ENCODE measurements at regions not wholly inside any gene's neighbourhood (a gene's known extent, or its start where the extent isn't known, plus 50 kb on each side); places are given as distances from the start of the nearest gene placed in this dataset.
"Not testable (repeated sequence)": the region's sequence is repeated elsewhere in the genome, so short reads cannot be mapped to it uniquely, and the experiment has no call there.

- Mint-ChIP-seq H3K9me3 (no peaks in the 10 kb centered on the region), H3K4me1 (no peaks in the 10 kb centered on the region), H3K4me3 (no peak overlapping the region), H3K27ac (no peak overlapping the region), H3K27me3 (no peaks in the 10 kb centered on the region), H3K36me3 (no peaks in the 10 kb centered on the region)
- no peak for ATAC-seq
Measured at GRCh38 chr4:153922148-153922547, 133.3 kb upstream of the SFRP2 start.

GRCh38 chr4:153919667-153920066 is 130.8 kb upstream of the SFRP2 start:
- no peak for ATAC-seq
- no peaks in the 10 kb centered on the region for H3K9me3 Mint-ChIP-seq
- no peaks in the 10 kb centered on the region for H3K36me3 Mint-ChIP-seq
- no peaks in the 10 kb centered on the region for H3K27me3 Mint-ChIP-seq
- H3K27ac Mint-ChIP-seq = no peak overlapping the region
- no peak overlapping the region for H3K4me3 Mint-ChIP-seq
- no peaks in the 10 kb centered on the region for H3K4me1 Mint-ChIP-seq

DNA sequence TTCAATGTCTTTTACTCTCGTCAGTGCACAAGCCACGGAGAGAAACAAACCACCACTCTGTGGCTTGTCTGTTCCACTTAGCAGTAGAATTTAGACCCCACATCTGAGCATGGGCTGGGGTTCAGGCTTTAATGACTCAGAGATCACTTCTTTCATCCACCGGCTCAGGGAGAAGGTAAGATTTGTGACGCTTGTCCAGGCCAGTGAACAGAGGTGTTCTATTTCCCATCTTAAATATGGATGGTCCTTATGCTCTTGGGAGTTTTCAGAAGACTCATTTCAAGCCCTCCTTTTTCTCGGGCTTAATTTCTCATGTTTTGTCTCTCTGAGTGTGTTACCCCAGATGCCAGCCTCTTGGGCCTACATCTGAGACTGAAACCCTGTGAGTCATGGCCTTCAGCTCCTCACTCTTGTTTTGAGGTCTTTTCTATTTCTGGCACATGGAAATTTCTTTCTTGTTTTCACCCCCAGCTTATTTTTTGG is 127.4 kb upstream of the SFRP2 start:
- Mint-ChIP-seq H3K4me1 (no peaks in the 10 kb centered on the region), H3K27ac (no peak overlapping the region)
- peak; percentile 86 for ATAC-seq

DNA sequence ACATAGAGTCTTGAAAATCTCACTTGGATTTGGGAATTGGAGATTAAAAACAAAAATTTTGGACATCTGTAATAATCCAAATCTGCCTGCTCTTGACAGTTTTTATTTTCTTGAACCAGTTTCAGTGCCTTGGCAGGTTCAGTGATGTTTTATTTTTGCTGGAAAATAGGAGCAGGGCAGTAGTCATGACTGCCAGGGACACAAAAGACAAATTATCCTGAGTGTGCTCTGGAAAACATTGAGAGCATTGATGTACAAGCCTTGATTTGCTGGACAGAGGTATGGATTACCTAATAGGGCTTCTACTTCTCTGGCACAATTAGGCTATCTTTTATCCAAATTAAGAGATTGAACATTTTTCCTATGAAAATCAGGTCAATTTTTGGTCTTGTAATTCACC is 123.4 kb upstream of the SFRP2 start:
- Mint-ChIP-seq H3K36me3 (no peaks in the 10 kb centered on the region), H3K9me3 (no peaks in the 10 kb centered on the region), H3K4me1 (no peaks in the 10 kb centered on the region), H3K27me3 (peaks cover 17% of the 10 kb centered on the region), H3K27ac (no peak overlapping the region), H3K4me3 (no peak overlapping the region)
- ATAC-seq = no peak

More for the DNA sequence above, 127.4 kb upstream of the SFRP2 start:
- no peak overlapping the region for H3K4me3 Mint-ChIP-seq
- H3K27me3 Mint-ChIP-seq = peaks cover 8% of the 10 kb centered on the region
- H3K9me3 Mint-ChIP-seq = no peaks in the 10 kb centered on the region
- no peaks in the 10 kb centered on the region for H3K36me3 Mint-ChIP-seq

DNA sequence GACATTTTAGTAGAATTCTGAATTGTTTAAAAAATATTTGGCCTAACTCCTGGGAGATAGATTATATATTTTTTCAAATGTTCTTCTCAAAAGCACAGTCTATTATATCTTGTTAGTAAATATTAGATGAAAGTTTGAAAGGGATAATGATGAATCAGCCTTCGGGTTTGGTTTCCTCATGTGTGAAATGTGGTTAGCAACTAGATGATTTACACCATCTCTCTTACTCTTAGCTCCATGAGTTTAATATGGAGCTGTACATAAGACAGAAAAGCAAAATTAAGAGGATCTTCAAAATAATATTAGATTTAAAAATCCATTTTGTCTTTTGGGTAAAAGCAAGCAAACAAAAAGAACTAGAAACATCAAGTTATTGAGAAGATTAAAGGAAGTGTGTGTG is 120.8 kb upstream of the SFRP2 start:
- Mint-ChIP-seq H3K4me3 (no peak overlapping the region), H3K27ac (no peak overlapping the region), H3K27me3 (peaks cover 17% of the 10 kb centered on the region), H3K4me1 (no peaks in the 10 kb centered on the region), H3K36me3 (no peaks in the 10 kb centered on the region), H3K9me3 (no peaks in the 10 kb centered on the region)
- ATAC-seq = no peak

GRCh38 chr4:153906231-153906630 is 117.3 kb upstream of the SFRP2 start:
- Mint-ChIP-seq H3K9me3 (no peaks in the 10 kb centered on the region), H3K4me3 (no peak overlapping the region), H3K4me1 (no peaks in the 10 kb centered on the region), H3K27ac (no peak overlapping the region), H3K36me3 (no peaks in the 10 kb centered on the region), H3K27me3 (peaks cover 8% of the 10 kb centered on the region)
- no peak for ATAC-seq

- H3K36me3 Mint-ChIP-seq = no peaks in the 10 kb centered on the region
- H3K4me3 Mint-ChIP-seq = no peak overlapping the region
- H3K27me3 Mint-ChIP-seq = no peaks in the 10 kb centered on the region
- H3K9me3 Mint-ChIP-seq = no peaks in the 10 kb centered on the region
- no peak overlapping the region for H3K27ac Mint-ChIP-seq
- no peaks in the 10 kb centered on the region for H3K4me1 Mint-ChIP-seq
- ATAC-seq = no peak
Measured at GRCh38 chr4:153905231-153905630, 116.3 kb upstream of the SFRP2 start.

GRCh38 chr4:153904011-153904410 is 115.1 kb upstream of the SFRP2 start:
- Mint-ChIP-seq H3K27me3 (peaks cover under 1% of the 10 kb centered on the region), H3K9me3 (no peaks in the 10 kb centered on the region), H3K36me3 (no peaks in the 10 kb centered on the region)

DNA sequence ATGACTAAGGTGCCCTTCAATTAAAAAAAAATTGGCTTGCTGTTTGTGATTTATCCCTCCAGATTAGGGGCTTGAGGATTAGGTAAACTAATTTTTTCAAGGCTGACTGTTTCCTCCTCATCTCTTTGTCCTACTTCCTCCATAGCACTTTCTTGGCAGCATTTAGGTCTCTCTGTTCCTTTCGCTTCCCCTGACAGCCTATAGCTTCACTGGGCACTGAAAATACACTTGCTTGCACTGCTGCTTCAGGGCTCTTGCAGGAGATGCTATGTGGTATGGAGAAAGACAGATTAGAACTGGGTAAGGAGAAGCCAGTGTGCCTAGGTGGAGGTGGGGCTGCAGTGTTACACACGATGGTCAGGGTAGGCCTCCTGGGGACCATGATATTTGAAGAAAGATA is 112.3 kb upstream of the SFRP2 start:
- Mint-ChIP-seq H3K27ac (no peak overlapping the region), H3K4me1 (no peaks in the 10 kb centered on the region), H3K36me3 (no peaks in the 10 kb centered on the region), H3K4me3 (no peak overlapping the region), H3K27me3 (peaks cover 9% of the 10 kb centered on the region), H3K9me3 (peaks cover 3% of the 10 kb centered on the region)
- no peak for ATAC-seq

More at GRCh38 chr4:153904011-153904410, 115.1 kb upstream of the SFRP2 start:
- no peak for ATAC-seq
- Mint-ChIP-seq H3K4me3 (no peak overlapping the region), H3K4me1 (no peaks in the 10 kb centered on the region), H3K27ac (no peak overlapping the region)

GRCh38 chr4:153900426-153900825 is 111.5 kb upstream of the SFRP2 start:
- H3K4me1 Mint-ChIP-seq = no peaks in the 10 kb centered on the region
- H3K36me3 Mint-ChIP-seq = no peaks in the 10 kb centered on the region
- no peak for ATAC-seq
- H3K9me3 Mint-ChIP-seq = peaks cover 3% of the 10 kb centered on the region
- H3K27ac Mint-ChIP-seq = no peak overlapping the region
- H3K27me3 Mint-ChIP-seq = peaks cover 9% of the 10 kb centered on the region
- no peak overlapping the region for H3K4me3 Mint-ChIP-seq

DNA sequence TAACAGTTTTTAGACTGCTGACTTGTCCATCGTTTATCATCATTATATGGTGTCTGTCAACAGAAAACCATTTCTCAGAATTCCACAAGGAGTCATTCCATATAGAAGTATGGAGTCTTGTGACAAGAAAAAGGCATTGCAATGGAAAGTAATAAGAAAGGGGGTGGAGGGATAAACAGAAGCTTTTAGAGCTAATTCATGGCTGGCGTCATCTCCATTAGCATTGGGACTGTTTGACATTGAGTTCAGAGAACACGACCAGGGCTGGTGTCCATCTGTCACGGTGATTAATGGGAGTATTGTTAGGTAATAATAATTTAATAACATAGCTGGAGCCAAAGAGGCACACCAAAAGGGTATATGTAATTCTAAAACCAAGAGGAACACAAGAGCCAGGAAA is 101.9 kb upstream of the SFRP2 start:
- no peak for ATAC-seq
- no peak overlapping the region for H3K4me3 Mint-ChIP-seq

DNA sequence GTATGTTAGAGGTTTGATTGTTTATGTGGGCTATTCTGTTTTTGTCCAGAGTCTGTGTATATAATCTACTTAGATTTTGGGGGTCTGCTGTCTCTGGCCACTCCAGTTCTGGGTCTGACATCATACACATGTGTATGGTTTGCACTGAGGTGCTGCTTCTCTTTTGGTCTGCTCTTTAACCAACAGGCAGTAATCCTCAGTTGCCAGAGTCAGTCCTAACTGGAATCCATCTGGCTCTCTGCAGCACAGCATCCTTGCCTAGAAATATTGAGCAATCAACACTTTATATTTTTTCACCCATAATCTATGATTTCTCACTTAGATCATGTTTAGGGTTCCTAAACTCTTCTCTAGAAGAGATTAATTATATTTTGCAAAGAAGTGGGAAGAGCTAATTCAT is 98.3 kb upstream of the SFRP2 start:
- Mint-ChIP-seq H3K27ac (no peak overlapping the region), H3K4me1 (no peaks in the 10 kb centered on the region), H3K36me3 (no peaks in the 10 kb centered on the region), H3K9me3 (peaks cover 4% of the 10 kb centered on the region), H3K27me3 (peaks cover 17% of the 10 kb centered on the region), H3K4me3 (no peak overlapping the region)
- no peak for ATAC-seq

More for the DNA sequence above, 101.9 kb upstream of the SFRP2 start:
- peaks cover 2% of the 10 kb centered on the region for H3K9me3 Mint-ChIP-seq
- H3K27me3 Mint-ChIP-seq = peaks cover 19% of the 10 kb centered on the region
- H3K4me1 Mint-ChIP-seq = no peaks in the 10 kb centered on the region
- H3K36me3 Mint-ChIP-seq = no peaks in the 10 kb centered on the region
- no peak overlapping the region for H3K27ac Mint-ChIP-seq

DNA sequence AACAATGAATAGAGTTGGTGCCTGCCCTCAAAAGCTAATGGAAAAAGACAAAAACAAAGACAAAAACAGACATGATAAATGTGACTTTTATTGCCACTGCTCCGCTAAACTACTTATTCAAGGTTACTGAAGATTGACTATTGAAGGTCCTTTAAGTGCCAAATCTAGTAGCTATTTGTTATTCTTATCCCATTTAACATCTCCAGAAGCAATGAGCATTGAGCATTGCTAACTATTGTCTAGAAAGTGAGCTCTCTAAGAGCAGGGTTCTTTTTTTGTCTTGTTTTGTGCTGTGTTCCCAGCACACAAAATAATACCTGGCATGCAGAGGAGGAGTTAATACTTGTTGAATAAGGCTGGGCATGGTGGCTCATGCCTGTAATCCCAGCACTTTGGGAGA is 95.4 kb upstream of the SFRP2 start:
- no peak overlapping the region for H3K27ac Mint-ChIP-seq
- H3K4me3 Mint-ChIP-seq = no peak overlapping the region
- H3K36me3 Mint-ChIP-seq = no peaks in the 10 kb centered on the region
- no peaks in the 10 kb centered on the region for H3K4me1 Mint-ChIP-seq
- no peaks in the 10 kb centered on the region for H3K27me3 Mint-ChIP-seq
- ATAC-seq = no peak
- H3K9me3 Mint-ChIP-seq = peaks cover 14% of the 10 kb centered on the region

DNA sequence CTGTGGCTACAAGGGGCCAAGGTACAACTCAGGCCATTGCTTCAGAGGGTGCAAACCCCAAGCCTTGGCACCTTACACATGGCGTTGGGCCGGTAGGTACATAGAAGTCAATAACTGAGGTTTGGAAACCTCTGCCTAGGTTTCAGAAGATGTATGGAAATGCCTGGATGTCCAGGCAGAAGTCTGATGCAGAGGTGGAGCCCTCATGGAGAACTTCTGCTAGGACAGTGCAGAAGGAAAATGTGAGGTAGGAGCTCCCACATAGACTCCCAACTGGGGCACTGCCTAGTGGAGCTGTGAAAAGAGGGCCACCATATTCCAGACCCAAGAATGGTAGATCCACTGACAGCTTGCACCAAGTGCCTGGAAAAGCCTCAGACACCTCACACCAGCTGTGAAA is 92.1 kb upstream of the SFRP2 start:
- Mint-ChIP-seq H3K36me3 (no peaks in the 10 kb centered on the region), H3K27ac (no peak overlapping the region), H3K4me1 (no peaks in the 10 kb centered on the region), H3K4me3 (no peak overlapping the region), H3K27me3 (no peaks in the 10 kb centered on the region), H3K9me3 (peaks cover 18% of the 10 kb centered on the region)
- ATAC-seq = no peak

- Mint-ChIP-seq H3K27me3 (no peaks in the 10 kb centered on the region), H3K36me3 (no peaks in the 10 kb centered on the region), H3K4me1 (no peaks in the 10 kb centered on the region), H3K9me3 (peaks cover 18% of the 10 kb centered on the region), H3K4me3 (no peak overlapping the region), H3K27ac (no peak overlapping the region)
- ATAC-seq = no peak
Measured at GRCh38 chr4:153877898-153878297, 89.0 kb upstream of the SFRP2 start.

GRCh38 chr4:153873741-153874140 is 84.9 kb upstream of the SFRP2 start:
- Mint-ChIP-seq H3K27ac (no peak overlapping the region), H3K4me3 (no peak overlapping the region), H3K27me3 (no peaks in the 10 kb centered on the region), H3K36me3 (no peaks in the 10 kb centered on the region), H3K4me1 (no peaks in the 10 kb centered on the region), H3K9me3 (peaks cover under 1% of the 10 kb centered on the region)
- no peak for ATAC-seq

GRCh38 chr4:153866766-153867165 is 77.9 kb upstream of the SFRP2 start:
- H3K4me3 Mint-ChIP-seq, H3K36me3 Mint-ChIP-seq, H3K4me1 Mint-ChIP-seq, H3K27ac Mint-ChIP-seq, H3K27me3 Mint-ChIP-seq, ATAC-seq: not testable (repeated sequence)
- peaks cover 26% of the 10 kb centered on the region for H3K9me3 Mint-ChIP-seq

Measured in stimulated activated memory B cell treated with anti-CD40 and anti-IgM and Interleukin-4, amounts not matched to agents 10 μg/mL and 1 μg/mL and 100 μg/mL, for 72 hours (primary cell).